ENCODE measurements at regions not wholly inside any gene's neighbourhood (a gene's known extent, or its start where the extent isn't known, plus 50 kb on each side); places are given as distances from the start of the nearest gene placed in this dataset.

GRCh38 chr2:103876611-103877010, 977.3 kb upstream of the POU3F3 start (continued):
- TF ChIP-seq, protein P1, sequence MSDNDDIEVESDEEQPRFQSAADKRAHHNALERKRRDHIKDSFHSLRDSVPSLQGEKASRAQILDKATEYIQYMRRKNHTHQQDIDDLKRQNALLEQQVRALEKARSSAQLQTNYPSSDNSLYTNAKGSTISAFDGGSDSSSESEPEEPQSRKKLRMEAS (IDR thresholded peaks at IDR 0.05), result no peak
- TF ChIP-seq CHD7 (IDR thresholded peaks at IDR 0.05; ENCODE audit: insufficient replicate concordance, low read length) (no peak), KDM1A (IDR thresholded peaks at IDR 0.05; ENCODE audit: borderline replicate concordance, low read length) (no peak), JUN (IDR thresholded peaks at IDR 0.05; ENCODE audit: low read depth, low read length) (no peak)

Measured in H1 (cell line).